HG02759 (cell line): ENCODE measurements at regions not wholly inside any gene's neighbourhood (a gene's known extent, or its start where the extent isn't known, plus 50 kb on each side); places are given as distances from the start of the nearest gene placed in this dataset.
"Not testable (repeated sequence)": the region's sequence is repeated elsewhere in the genome, so short reads cannot be mapped to it uniquely, and the experiment has no call there.

Experiments used
- ATAC-seq: cut with Tn5 transposase; IDR thresholded peaks from one replicate; pipeline ENCODE4 v1.9.1; 2021; ENCODE audit warnings: mild to moderate bottlenecking, moderate library complexity; ENCODE audit not compliant: unreplicated experiment

- no peak for ATAC-seq
These were observed 100.8 kb downstream of the RRAGC start for GRCh38 chr1:38758820-38759219.

- no peak for ATAC-seq
These were observed 112.5 kb downstream of the RRAGC start for GRCh38 chr1:38746941-38747600.

- ATAC-seq = no peak
These were observed 113.1 kb downstream of the RRAGC start for GRCh38 chr1:38746402-38746935.

GRCh38 chr1:38745476-38746401 is 113.8 kb downstream of the RRAGC start:
- no peak for ATAC-seq

GRCh38 chr1:38744452-38745350 is 114.9 kb downstream of the RRAGC start:
- ATAC-seq = no peak

GRCh38 chr1:38743184-38743583 is 116.4 kb downstream of the RRAGC start:
- no peak for ATAC-seq

- ATAC-seq = no peak
These were observed 118.2 kb downstream of the RRAGC start for GRCh38 chr1:38741341-38741740.

- ATAC-seq = no peak
These were observed 119.1 kb downstream of the RRAGC start for GRCh38 chr1:38740487-38740886.

- no peak for ATAC-seq
These were observed 121.4 kb downstream of the RRAGC start for GRCh38 chr1:38738207-38738606.

GRCh38 chr1:38736399-38736798 is 123.2 kb downstream of the RRAGC start:
- no peak for ATAC-seq

- ATAC-seq = no peak
These were observed 123.9 kb downstream of the RRAGC start for GRCh38 chr1:38735651-38736161.

- ATAC-seq = no peak
These were observed 125.8 kb downstream of the RRAGC start for GRCh38 chr1:38733761-38734160.

- ATAC-seq = no peak
These were observed 128.8 kb downstream of the RRAGC start for GRCh38 chr1:38730511-38731397.

GRCh38 chr1:38728585-38728908 is 131.0 kb downstream of the RRAGC start:
- ATAC-seq = no peak

GRCh38 chr1:38727684-38728584 is 131.6 kb downstream of the RRAGC start:
- no peak for ATAC-seq

- ATAC-seq = not testable (repeated sequence)
These were observed 134.1 kb downstream of the RRAGC start for GRCh38 chr1:38725321-38725961.

- ATAC-seq = no peak
These were observed 135.1 kb downstream of the RRAGC start for GRCh38 chr1:38724160-38725131.
